GM23338 (cell line): ENCODE measurements at regions not wholly inside any gene's neighbourhood (a gene's known extent, or its start where the extent isn't known, plus 50 kb on each side); places are given as distances from the start of the nearest gene placed in this dataset.

ENCODE experiments used
- ATAC-seq: fragments of 200-7000 bp; cut with Tn5 transposase; 3 replicates; pipeline ENCODE4 v1.9.1; 2020
- DNase-seq: peaks from one replicate; pipeline ENCODE4 v3.0.0-alpha.2; 2015; ENCODE audit warnings: low spot score
- H2AFZ ChIP-seq: fragments of 200-600 bp; sonication (generic); 2 replicates; pipeline ENCODE4 v1.8.0; 2016; ENCODE audit warnings: antibody characterized with exemption, mild to moderate bottlenecking, moderate library complexity
- H3F3A ChIP-seq: fragments of 200-600 bp; sonication (generic); replicated peaks from 2 replicates; pipeline ENCODE4 v1.8.0; 2017; ENCODE audit warnings: antibody characterized with exemption, mixed run types, low read depth
- H3K27ac ChIP-seq: fragments of 200-600 bp; sonication (generic); 2 replicates; pipeline ENCODE4 v1.6.1; 2016; ENCODE audit warnings: low read depth
- H3K27me3 ChIP-seq: fragments of 200-600 bp; sonication (generic); 2 replicates; pipeline ENCODE4 v1.8.0; 2016; ENCODE audit warnings: mild to moderate bottlenecking, mixed run types, moderate library complexity; ENCODE audit not compliant: insufficient read depth
- H3K36me3 ChIP-seq: fragments of 200-600 bp; sonication (generic); 2 replicates; pipeline ENCODE4 v1.8.0; 2016; ENCODE audit warnings: mild to moderate bottlenecking; ENCODE audit not compliant: insufficient read depth
- H3K4me1 ChIP-seq: fragments of 200-600 bp; sonication (generic); 2 replicates; pipeline ENCODE4 v1.8.0; 2016; ENCODE audit warnings: mild to moderate bottlenecking, moderate library complexity; ENCODE audit not compliant: insufficient read depth
- H3K4me2 ChIP-seq: fragments of 200-600 bp; sonication (generic); 2 replicates; pipeline ENCODE4 v1.7.1; 2017; ENCODE audit warnings: mixed run types
- H3K4me3 ChIP-seq: fragments of 200-600 bp; sonication (generic); 2 replicates; pipeline ENCODE4 v1.6.1; 2016; ENCODE audit warnings: mixed run types
- H3K79me2 ChIP-seq: fragments of 200-600 bp; sonication (generic); replicated peaks from 2 replicates; pipeline ENCODE4 v1.8.0; 2017; ENCODE audit warnings: mild to moderate bottlenecking; ENCODE audit not compliant: insufficient read depth
- H3K9me2 ChIP-seq: fragments of 200-600 bp; sonication (generic); 2 replicates; pipeline ENCODE4 v1.8.0; 2017; ENCODE audit not compliant: insufficient read depth
- H4K20me1 ChIP-seq: fragments of 200-600 bp; sonication (generic); replicated peaks from 2 replicates; pipeline ENCODE4 v1.8.0; 2017; ENCODE audit warnings: mild to moderate bottlenecking; ENCODE audit not compliant: insufficient read depth
- H3K27ac Mint-ChIP-seq: 2 replicates; pipeline ENCODE4 v1.8.0; 2020; ENCODE audit warnings: inconsistent platforms, mild to moderate bottlenecking, moderate library complexity, mixed read lengths
- H3K27me3 Mint-ChIP-seq: 3 replicates; pipeline ENCODE4 v1.8.0; 2022; ENCODE audit warnings: low read depth, mild to moderate bottlenecking, moderate library complexity, mixed read lengths, inconsistent platforms; ENCODE audit not compliant: insufficient read depth, poor library complexity
- H3K36me3 Mint-ChIP-seq: 3 replicates; pipeline ENCODE4 v1.8.0; 2021; ENCODE audit warnings: low read depth, mild to moderate bottlenecking, inconsistent platforms, moderate library complexity, mixed read lengths
- H3K4me1 Mint-ChIP-seq: 3 replicates; pipeline ENCODE4 v1.8.0; 2020; ENCODE audit warnings: mild to moderate bottlenecking, inconsistent platforms, mixed read lengths
- H3K4me3 Mint-ChIP-seq: 3 replicates; pipeline ENCODE4 v1.8.0; 2021; ENCODE audit warnings: moderate library complexity, mild to moderate bottlenecking, inconsistent platforms, mixed read lengths
- H3K9me3 Mint-ChIP-seq: 3 replicates; pipeline ENCODE4 v1.8.0; 2020; ENCODE audit warnings: moderate library complexity, mild to moderate bottlenecking, inconsistent platforms, mixed read lengths
- CREB1 ChIP-seq: fragments of 250-450 bp; sonication (Bioruptor Pico); IDR thresholded peaks from 2 replicates; pipeline ENCODE4 v1.5.0; 2020; ENCODE audit warnings: low read depth, mild to moderate bottlenecking, moderate library complexity
- CTCF ChIP-seq, 2 experiments: fragments of 200-600 bp in 1 of 2; sonication (generic) in 1 of 2; conservative IDR thresholded peaks; 2 replicates each; pipeline versions ENCODE4 v1.5.1 to v1.6.1; 2016 to 2017; ENCODE audit warnings: antibody characterized with exemption in 2 of 2, low read depth in 2 of 2, mild to moderate bottlenecking in 2 of 2, moderate library complexity in 1 of 2
- EZH2phosphoT487 ChIP-seq: fragments of 200-600 bp; sonication (generic); IDR thresholded peaks from one replicate; pipeline ENCODE4 v1.8.1; 2018; ENCODE audit warnings: antibody characterized with exemption; ENCODE audit not compliant: unreplicated experiment
- JUNB ChIP-seq: IDR thresholded peaks from one replicate; pipeline ENCODE4 v1.6.1; 2016; ENCODE audit warnings: antibody characterized with exemption; ENCODE audit not compliant: unreplicated experiment
- NANOG ChIP-seq: IDR thresholded peaks from 2 replicates; pipeline ENCODE4 v1.6.1; 2016; ENCODE audit warnings: antibody characterized with exemption, borderline replicate concordance
- POLR2AphosphoS5 ChIP-seq: IDR thresholded peaks from 2 replicates; pipeline ENCODE4 v1.6.1; 2016; ENCODE audit warnings: antibody characterized with exemption, low read depth
- STAT1 ChIP-seq: IDR thresholded peaks from one replicate; pipeline ENCODE4 v1.6.1; 2016; ENCODE audit warnings: antibody characterized with exemption; ENCODE audit not compliant: unreplicated experiment
- ZNF114 ChIP-seq: fragments of 250-450 bp; sonication (Bioruptor Pico); IDR thresholded peaks from 2 replicates; pipeline ENCODE4 v1.5.0; 2020; ENCODE audit warnings: mild to moderate bottlenecking, moderate library complexity
- ZNF331 ChIP-seq: fragments of 250-450 bp; sonication (Bioruptor Pico); IDR thresholded peaks from 2 replicates; pipeline ENCODE4 v1.5.0; 2020; ENCODE audit warnings: low read depth, mild to moderate bottlenecking, moderate library complexity
- ZNF462 ChIP-seq: fragments of 250-450 bp; sonication (Bioruptor Pico); IDR thresholded peaks from 2 replicates; pipeline ENCODE4 v1.5.0; 2020; ENCODE audit warnings: mild to moderate bottlenecking, moderate library complexity

- no peak for TF ChIP-seq NANOG
- TF ChIP-seq EZH2phosphoT487 = no peak
- TF ChIP-seq ZNF331 = no peak
- no peak for TF ChIP-seq JUNB
- TF ChIP-seq ZNF462 (CRISPR knock-in tag) = no peak
- TF ChIP-seq CREB1 (CRISPR knock-in tag) = no peak
- no peak for TF ChIP-seq POLR2AphosphoS5
- TF ChIP-seq ZNF114 (CRISPR knock-in tag) = no peak
- no peak for TF ChIP-seq STAT1
Measured at GRCh38 chr1:237999426-238000052, 108.8 kb upstream of the ZP4 start (continued).

GRCh38 chr1:237998581-237998980 is 107.9 kb upstream of the ZP4 start:
- DNase-seq (no peak), ATAC-seq (no peak)
- Histone ChIP-seq H2AFZ (no peak overlapping the region), H3K9me2 (peaks cover 6% of the 10 kb centered on the region; the same call in 1 of the 2 replicates), H3K79me2 (no peaks in the 10 kb centered on the region), H3K27me3 (no peaks in the 10 kb centered on the region), H4K20me1 (no peaks in the 10 kb centered on the region), H3K27ac (no peak overlapping the region), H3K4me3 (no peak overlapping the region), H3K4me2 (no peak overlapping the region), H3K36me3 (no peaks in the 10 kb centered on the region), H3F3A (no peaks in the 10 kb centered on the region), H3K4me1 (peaks cover 19% of the 10 kb centered on the region)
- Mint-ChIP-seq H3K36me3 (peaks cover 3% of the 10 kb centered on the region; the same call in 1 of the 3 replicates), H3K4me1 (peaks cover 19% of the 10 kb centered on the region), H3K4me3 (no peak overlapping the region), H3K27me3 (no peaks in the 10 kb centered on the region), H3K9me3 (no peaks in the 10 kb centered on the region), H3K27ac (0 out of 2 replicates have a peak overlapping the region, but pooled peaks have one; percentile 31)
- TF ChIP-seq CREB1 (CRISPR knock-in tag) = no peak
- no peak for TF ChIP-seq CTCF (conservative IDR thresholded peaks at IDR 0.05; ENCODE audit: low read depth in 2 of 2)
